ENCODE measurements at regions not wholly inside any gene's neighbourhood (a gene's known extent, or its start where the extent isn't known, plus 50 kb on each side); places are given as distances from the start of the nearest gene placed in this dataset.

GRCh38 chr6:159462431-159462830, 230.6 kb downstream of the SOD2 start:
- DNase-seq (ENCODE audit: low spot score in 2 of 2) = no peak
- no peaks in the 10 kb centered on the region for H3K9me3 Mint-ChIP-seq
- no peak for ATAC-seq (replicated peaks; ENCODE audit: extremely low read depth, poor library complexity, severe bottlenecking)
- H3K27me3 Mint-ChIP-seq = peaks cover 33% of the 10 kb centered on the region
- H3K4me3 Mint-ChIP-seq = no peak overlapping the region
- no peak overlapping the region for H3K27ac Mint-ChIP-seq (ENCODE audit: low read depth)
- H3K4me1 Mint-ChIP-seq = peaks cover 5% of the 10 kb centered on the region
- no peaks in the 10 kb centered on the region for H3K36me3 Mint-ChIP-seq (ENCODE audit: insufficient read depth)

- H3K27me3 Mint-ChIP-seq = peaks cover 30% of the 10 kb centered on the region
- H3K4me1 Mint-ChIP-seq = peaks cover under 1% of the 10 kb centered on the region
- no peak overlapping the region for H3K27ac Mint-ChIP-seq (ENCODE audit: low read depth)
- DNase-seq (ENCODE audit: low spot score in 2 of 2) (no peak), ATAC-seq (replicated peaks; ENCODE audit: extremely low read depth, poor library complexity, severe bottlenecking) (no peak)
- H3K36me3 Mint-ChIP-seq (ENCODE audit: insufficient read depth) = no peaks in the 10 kb centered on the region
- no peak overlapping the region for H3K4me3 Mint-ChIP-seq
- H3K9me3 Mint-ChIP-seq = no peaks in the 10 kb centered on the region
Measured at GRCh38 chr6:159461998-159462397, 231.0 kb downstream of the SOD2 start.

GRCh38 chr6:159461266-159461665, 231.8 kb downstream of the SOD2 start:
- no peak overlapping the region for H3K27ac Mint-ChIP-seq (ENCODE audit: low read depth)
- DNase-seq (ENCODE audit: low spot score in 2 of 2) (no peak), ATAC-seq (replicated peaks; ENCODE audit: extremely low read depth, poor library complexity, severe bottlenecking) (no peak)
- no peaks in the 10 kb centered on the region for H3K9me3 Mint-ChIP-seq
- H3K4me3 Mint-ChIP-seq = no peak overlapping the region
- H3K4me1 Mint-ChIP-seq = no peaks in the 10 kb centered on the region
- peaks cover 22% of the 10 kb centered on the region for H3K27me3 Mint-ChIP-seq
- no peaks in the 10 kb centered on the region for H3K36me3 Mint-ChIP-seq (ENCODE audit: insufficient read depth)

- Mint-ChIP-seq H3K27ac (ENCODE audit: low read depth) (no peak overlapping the region), H3K4me3 (no peak overlapping the region), H3K4me1 (no peaks in the 10 kb centered on the region), H3K9me3 (no peaks in the 10 kb centered on the region), H3K27me3 (peaks cover 16% of the 10 kb centered on the region), H3K36me3 (ENCODE audit: insufficient read depth) (peaks cover 4% of the 10 kb centered on the region)
- no peak for ATAC-seq (replicated peaks; ENCODE audit: extremely low read depth, poor library complexity, severe bottlenecking)
- no peak for DNase-seq (ENCODE audit: low spot score in 2 of 2)
Measured at GRCh38 chr6:159460476-159460875, 232.6 kb downstream of the SOD2 start.

GRCh38 chr6:159456349-159456748, 236.7 kb downstream of the SOD2 start:
- no peak overlapping the region for H3K27ac Mint-ChIP-seq (ENCODE audit: low read depth)
- no peak for ATAC-seq (replicated peaks; ENCODE audit: extremely low read depth, poor library complexity, severe bottlenecking)

GRCh38 chr6:159455700-159456274, 237.3 kb downstream of the SOD2 start:
- H3K27ac Mint-ChIP-seq (ENCODE audit: low read depth) = peak overlapping the region; percentile 49
- DNase-seq (ENCODE audit: low spot score in 2 of 2) (no peak), ATAC-seq (replicated peaks; ENCODE audit: extremely low read depth, poor library complexity, severe bottlenecking) (no peak)
- no peaks in the 10 kb centered on the region for H3K4me1 Mint-ChIP-seq
- peaks cover 31% of the 10 kb centered on the region for H3K27me3 Mint-ChIP-seq
- H3K4me3 Mint-ChIP-seq = no peak overlapping the region
- no peaks in the 10 kb centered on the region for H3K9me3 Mint-ChIP-seq
- H3K36me3 Mint-ChIP-seq (ENCODE audit: insufficient read depth) = peaks cover 4% of the 10 kb centered on the region

More at GRCh38 chr6:159456349-159456748, 236.7 kb downstream of the SOD2 start:
- Mint-ChIP-seq H3K27me3 (peaks cover 31% of the 10 kb centered on the region), H3K4me1 (no peaks in the 10 kb centered on the region), H3K36me3 (ENCODE audit: insufficient read depth) (peaks cover 4% of the 10 kb centered on the region), H3K9me3 (no peaks in the 10 kb centered on the region), H3K4me3 (no peak overlapping the region)
- no peak for DNase-seq (ENCODE audit: low spot score in 2 of 2)

- H3K9me3 Mint-ChIP-seq = no peaks in the 10 kb centered on the region
- peaks cover 2% of the 10 kb centered on the region for H3K36me3 Mint-ChIP-seq (ENCODE audit: insufficient read depth)
- no peaks in the 10 kb centered on the region for H3K4me1 Mint-ChIP-seq
- no peak for DNase-seq (ENCODE audit: low spot score in 2 of 2)
- peaks cover 48% of the 10 kb centered on the region for H3K27me3 Mint-ChIP-seq
- H3K27ac Mint-ChIP-seq (ENCODE audit: low read depth) = no peak overlapping the region
- no peak overlapping the region for H3K4me3 Mint-ChIP-seq
- ATAC-seq (replicated peaks; ENCODE audit: extremely low read depth, poor library complexity, severe bottlenecking) = no peak
Measured at GRCh38 chr6:159450815-159451465, 242.1 kb downstream of the SOD2 start.

GRCh38 chr6:159446340-159446739, 246.7 kb downstream of the SOD2 start:
- no peaks in the 10 kb centered on the region for H3K9me3 Mint-ChIP-seq
- H3K27me3 Mint-ChIP-seq = peaks cover 55% of the 10 kb centered on the region
- H3K36me3 Mint-ChIP-seq (ENCODE audit: insufficient read depth) = no peaks in the 10 kb centered on the region
- H3K4me3 Mint-ChIP-seq = no peak overlapping the region
- no peaks in the 10 kb centered on the region for H3K4me1 Mint-ChIP-seq
- no peak for ATAC-seq (replicated peaks; ENCODE audit: extremely low read depth, poor library complexity, severe bottlenecking)
- H3K27ac Mint-ChIP-seq (ENCODE audit: low read depth) = no peak overlapping the region
- no peak for DNase-seq (ENCODE audit: low spot score in 2 of 2)

GRCh38 chr6:159445351-159445750, 247.7 kb downstream of the SOD2 start:
- no peak for ATAC-seq (replicated peaks; ENCODE audit: extremely low read depth, poor library complexity, severe bottlenecking)
- no peak overlapping the region for H3K4me3 Mint-ChIP-seq
- no peaks in the 10 kb centered on the region for H3K9me3 Mint-ChIP-seq
- H3K36me3 Mint-ChIP-seq (ENCODE audit: insufficient read depth) = no peaks in the 10 kb centered on the region
- H3K4me1 Mint-ChIP-seq = no peaks in the 10 kb centered on the region
- H3K27me3 Mint-ChIP-seq = peaks cover 52% of the 10 kb centered on the region
- DNase-seq (ENCODE audit: low spot score in 2 of 2) = no peak
- H3K27ac Mint-ChIP-seq (ENCODE audit: low read depth) = no peak overlapping the region

- H3K4me1 Mint-ChIP-seq = no peaks in the 10 kb centered on the region
- H3K27me3 Mint-ChIP-seq = peaks cover 49% of the 10 kb centered on the region
- H3K36me3 Mint-ChIP-seq (ENCODE audit: insufficient read depth) = no peaks in the 10 kb centered on the region
- H3K9me3 Mint-ChIP-seq = no peaks in the 10 kb centered on the region
- DNase-seq (ENCODE audit: low spot score in 2 of 2) (no peak), ATAC-seq (replicated peaks; ENCODE audit: extremely low read depth, poor library complexity, severe bottlenecking) (no peak)
- H3K27ac Mint-ChIP-seq (ENCODE audit: low read depth) = no peak overlapping the region
- no peak overlapping the region for H3K4me3 Mint-ChIP-seq
Measured at GRCh38 chr6:159444056-159444760, 248.8 kb downstream of the SOD2 start.

- no peak for DNase-seq (ENCODE audit: low spot score in 2 of 2)
- Mint-ChIP-seq H3K9me3 (no peaks in the 10 kb centered on the region), H3K4me3 (no peak overlapping the region), H3K27ac (ENCODE audit: low read depth) (no peak overlapping the region), H3K27me3 (peaks cover 48% of the 10 kb centered on the region), H3K4me1 (no peaks in the 10 kb centered on the region), H3K36me3 (ENCODE audit: insufficient read depth) (no peaks in the 10 kb centered on the region)
- ATAC-seq (replicated peaks; ENCODE audit: extremely low read depth, poor library complexity, severe bottlenecking) = no peak
Measured at GRCh38 chr6:159443417-159443920, 249.6 kb downstream of the SOD2 start.

- H3K27me3 Mint-ChIP-seq = peaks cover 49% of the 10 kb centered on the region
- no peaks in the 10 kb centered on the region for H3K4me1 Mint-ChIP-seq
- H3K9me3 Mint-ChIP-seq = no peaks in the 10 kb centered on the region
- no peak overlapping the region for H3K27ac Mint-ChIP-seq (ENCODE audit: low read depth)
- ATAC-seq (replicated peaks; ENCODE audit: extremely low read depth, poor library complexity, severe bottlenecking) (no peak), DNase-seq (ENCODE audit: low spot score in 2 of 2) (no peak)
- no peak overlapping the region for H3K4me3 Mint-ChIP-seq
- H3K36me3 Mint-ChIP-seq (ENCODE audit: insufficient read depth) = no peaks in the 10 kb centered on the region
Measured at GRCh38 chr6:159441704-159441981, 251.4 kb downstream of the SOD2 start.

Data from central memory CD8-positive, alpha-beta T cell (primary cell).